Esophagus squamous epithelium (tissue), 5 donors: ENCODE measurements at regions not wholly inside any gene's neighbourhood (a gene's known extent, or its start where the extent isn't known, plus 50 kb on each side); places are given as distances from the start of the nearest gene placed in this dataset.

ENCODE experiments used
- DNase-seq: peaks from one replicate; lab custom pipeline; 2025; lab: John Stamatoyannopoulos, UW
- H3K27ac ChIP-seq, 4 donors: fragments of 200-600 bp; sonication (generic); one replicate each; pipeline ENCODE4 v1.5.1; 2016 to 2019; ENCODE audit warnings: mild to moderate bottlenecking in 1 of 4
- H3K27me3 ChIP-seq, 4 donors: fragments of 200-600 bp; sonication (generic); 1 replicate in 3 of 4; 2 replicates in 1 of 4; pipeline versions ENCODE4 v1.5.1 to v1.6.0; 2017 to 2021; ENCODE audit warnings: antibody characterized with exemption in 1 of 4
- H3K36me3 ChIP-seq, 3 donors: fragments of 200-600 bp; sonication (generic); one replicate each; pipeline ENCODE4 v1.5.1; 2016 to 2019
- H3K4me1 ChIP-seq, 3 donors: fragments of 200-600 bp; sonication (generic); one replicate each; pipeline ENCODE4 v1.5.1; 2017 to 2019
- H3K4me3 ChIP-seq, 4 donors: fragments of 200-600 bp; sonication (generic); 1 replicate in 3 of 4; 2 replicates in 1 of 4; pipeline ENCODE4 v1.5.1; 2016 to 2019; ENCODE audit warnings: mild to moderate bottlenecking in 2 of 4, moderate library complexity in 1 of 4
- H3K9me3 ChIP-seq, 3 donors: fragments of 200-600 bp; sonication (generic); one replicate each; pipeline ENCODE4 v1.5.1; 2016 to 2019
- POLR2A ChIP-seq, 4 donors: fragments of 450-650 bp; IDR thresholded peaks; one replicate each; pipeline ENCODE4 v1.6.1; 2017; ENCODE audit warnings: antibody characterized with exemption in 4 of 4, mild to moderate bottlenecking in 4 of 4, moderate library complexity in 3 of 4
- WGBS, 2 donors: methylation state at CpG; one replicate each; pipeline ENCODE4 v1.1.5; 2018; 5-methylcytosine and 5-hydroxymethylcytosine counted together
- intact Hi-C: fragments of 100-400 bp; cut with DNase I; formaldehyde crosslinking; loops from one replicate; pipeline ENCODE4 v1.15.0; 2022
- TF ChIP-seq, protein P1 (sequence below), 6 experiments: fragments of 450-650 bp in 4 of 6; fragments of 200-600 bp in 2 of 6; sonication (generic) in 2 of 6; IDR thresholded peaks; one replicate each; pipeline ENCODE4 v1.5.1; 2016 to 2019; ENCODE audit warnings: antibody characterized with exemption in 6 of 6, mild to moderate bottlenecking in 4 of 6, moderate library complexity in 4 of 6
- donor health status: DM: yes; HTN: yes; CAD: no.

GRCh38 chr2:236394571-236394970 is 130.4 kb upstream of the ASB18 start:
- H3K27me3 ChIP-seq: no peaks in the 10 kb centered on the region
- no peaks in the 10 kb centered on the region for H3K36me3 ChIP-seq
- WGBS, 2 donors: 96% methylated on average over 8 to 9 of the region's 9 CpGs
- H3K4me1 ChIP-seq: no peaks in the 10 kb centered on the region
- TF ChIP-seq, protein P1, sequence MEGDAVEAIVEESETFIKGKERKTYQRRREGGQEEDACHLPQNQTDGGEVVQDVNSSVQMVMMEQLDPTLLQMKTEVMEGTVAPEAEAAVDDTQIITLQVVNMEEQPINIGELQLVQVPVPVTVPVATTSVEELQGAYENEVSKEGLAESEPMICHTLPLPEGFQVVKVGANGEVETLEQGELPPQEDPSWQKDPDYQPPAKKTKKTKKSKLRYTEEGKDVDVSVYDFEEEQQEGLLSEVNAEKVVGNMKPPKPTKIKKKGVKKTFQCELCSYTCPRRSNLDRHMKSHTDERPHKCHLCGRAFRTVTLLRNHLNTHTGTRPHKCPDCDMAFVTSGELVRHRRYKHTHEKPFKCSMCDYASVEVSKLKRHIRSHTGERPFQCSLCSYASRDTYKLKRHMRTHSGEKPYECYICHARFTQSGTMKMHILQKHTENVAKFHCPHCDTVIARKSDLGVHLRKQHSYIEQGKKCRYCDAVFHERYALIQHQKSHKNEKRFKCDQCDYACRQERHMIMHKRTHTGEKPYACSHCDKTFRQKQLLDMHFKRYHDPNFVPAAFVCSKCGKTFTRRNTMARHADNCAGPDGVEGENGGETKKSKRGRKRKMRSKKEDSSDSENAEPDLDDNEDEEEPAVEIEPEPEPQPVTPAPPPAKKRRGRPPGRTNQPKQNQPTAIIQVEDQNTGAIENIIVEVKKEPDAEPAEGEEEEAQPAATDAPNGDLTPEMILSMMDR (IDR thresholded peaks at IDR 0.05): no peak
- TF ChIP-seq POLR2A (IDR thresholded peaks at IDR 0.05): no peak
- H3K27ac ChIP-seq: no peak overlapping the region
- H3K4me3 ChIP-seq: no peak overlapping the region
- no peaks in the 10 kb centered on the region for H3K9me3 ChIP-seq
- intact Hi-C loops: no loop called here
- DNase-seq: no peak

GRCh38 chr2:236395067-236395466 is 130.9 kb upstream of the ASB18 start:
- Histone ChIP-seq H3K4me1 (no peaks in the 10 kb centered on the region), H3K36me3 (no peaks in the 10 kb centered on the region), H3K9me3 (no peaks in the 10 kb centered on the region), H3K4me3 (no peak overlapping the region), H3K27me3 (no peaks in the 10 kb centered on the region), H3K27ac (no peak overlapping the region)
- 81 to 84% methylated on average over 7 of the region's 7 CpGs for WGBS, 2 donors
- no peak for TF ChIP-seq POLR2A (IDR thresholded peaks at IDR 0.05)
- TF ChIP-seq, protein P1 (IDR thresholded peaks at IDR 0.05): no peak
- intact Hi-C loops: no loop called here
- no peak for DNase-seq

DNA sequence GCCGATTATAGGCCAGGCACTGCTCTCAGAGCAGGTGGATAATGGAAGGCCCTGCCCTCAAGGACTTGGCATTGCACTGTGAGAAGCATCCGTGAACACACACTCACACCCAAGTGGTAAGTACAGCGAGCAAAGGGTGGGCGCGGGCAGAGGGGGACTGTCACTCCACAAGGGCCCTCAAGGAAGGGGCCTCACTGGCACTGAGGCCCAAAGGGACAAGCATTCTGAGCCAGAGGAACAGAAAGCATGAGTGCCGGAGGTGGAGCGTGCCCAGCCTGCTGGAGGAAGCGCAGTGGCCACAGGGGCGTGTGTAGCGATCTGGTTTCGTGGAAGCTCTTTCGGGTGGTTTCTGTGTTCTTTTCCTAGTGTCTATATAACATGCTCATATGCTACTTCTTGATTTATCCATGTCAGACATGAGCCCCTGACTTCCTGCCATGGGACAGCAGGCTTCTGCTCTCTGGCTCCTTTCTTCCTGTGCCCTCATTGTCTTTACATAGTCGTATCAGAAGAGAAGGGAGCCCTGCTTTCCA is 132.7 kb upstream of the ASB18 start:
- H3K4me3 ChIP-seq: no peak overlapping the region
- intact Hi-C loops: no loop called here
- DNase-seq: no peak
- H3K36me3 ChIP-seq: no peaks in the 10 kb centered on the region
- TF ChIP-seq, protein P1 (IDR thresholded peaks at IDR 0.05): no peak
- no peak for TF ChIP-seq POLR2A (IDR thresholded peaks at IDR 0.05)
- H3K27ac ChIP-seq: no peak overlapping the region
- no peaks in the 10 kb centered on the region for H3K9me3 ChIP-seq
- no peaks in the 10 kb centered on the region for H3K27me3 ChIP-seq
- WGBS, 2 donors: 93 to 94% methylated on average over 11 to 12 of the region's 13 CpGs
- H3K4me1 ChIP-seq: no peaks in the 10 kb centered on the region

GRCh38 chr2:236397681-236398080 is 133.5 kb upstream of the ASB18 start:
- WGBS, 2 donors: 91 to 96% methylated on average over 4 of the region's 4 CpGs
- DNase-seq: no peak
- intact Hi-C loops: no loop called here
- H3K4me1 ChIP-seq: no peaks in the 10 kb centered on the region
- no peaks in the 10 kb centered on the region for H3K36me3 ChIP-seq
- no peak overlapping the region for H3K4me3 ChIP-seq
- no peaks in the 10 kb centered on the region for H3K27me3 ChIP-seq
- TF ChIP-seq, protein P1 (IDR thresholded peaks at IDR 0.05): no peak
- TF ChIP-seq POLR2A (IDR thresholded peaks at IDR 0.05): no peak
- no peak overlapping the region for H3K27ac ChIP-seq
- H3K9me3 ChIP-seq: no peaks in the 10 kb centered on the region

DNA sequence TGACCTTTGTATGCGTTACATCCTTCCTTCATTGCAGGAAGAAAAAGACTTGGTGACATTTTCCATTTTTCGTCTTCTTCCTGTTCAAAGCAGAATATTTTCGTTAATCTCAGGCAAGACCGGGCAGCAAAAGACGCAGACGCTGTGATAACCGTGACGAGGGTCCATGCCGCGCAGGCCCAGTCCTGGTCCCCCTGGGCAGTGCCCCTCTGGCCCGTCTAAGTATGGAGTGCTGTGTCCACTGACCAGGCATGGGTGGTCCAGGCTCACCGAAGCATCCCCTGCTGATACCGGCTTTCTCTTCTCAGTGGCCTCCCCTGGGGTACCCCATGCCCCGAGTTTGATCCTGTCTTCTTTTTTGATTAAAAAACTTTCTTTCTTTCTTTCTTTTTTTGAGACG is 135.2 kb upstream of the ASB18 start:
- TF ChIP-seq, protein P1 (IDR thresholded peaks at IDR 0.05): no peak
- TF ChIP-seq POLR2A (IDR thresholded peaks at IDR 0.05): no peak
- Histone ChIP-seq H3K36me3 (no peaks in the 10 kb centered on the region), H3K27ac (no peak overlapping the region), H3K4me3 (no peak overlapping the region), H3K9me3 (no peaks in the 10 kb centered on the region), H3K4me1 (no peaks in the 10 kb centered on the region), H3K27me3 (no peaks in the 10 kb centered on the region)
- WGBS, 2 donors: 94 to 97% methylated on average over 14 of the region's 15 CpGs
- intact Hi-C loops: no loop called here
- no peak for DNase-seq
